DND-41 (cell line): ENCODE measurements at regions not wholly inside any gene's neighbourhood (a gene's known extent, or its start where the extent isn't known, plus 50 kb on each side); places are given as distances from the start of the nearest gene placed in this dataset.
A peak's percentile ranks its signal among the peaks of the same experiment; 100 is the strongest.

ENCODE experiments used
- ATAC-seq: fragments of 200-7000 bp; cut with Tn5 transposase; 3 replicates; pipeline ENCODE4 v1.9.1; 2021; ENCODE audit warnings: low read depth; ENCODE audit not compliant: insufficient read depth
- DNase-seq: peaks from one replicate; pipeline ENCODE4 v3.0.0-alpha.2; 2020
- H2AFZ ChIP-seq: 2 replicates; pipeline ENCODE4 v1.6.0; 2012; ENCODE audit warnings: low read depth, low read length
- H3K27ac ChIP-seq: 2 replicates; pipeline ENCODE4 v1.5.1; 2012; ENCODE audit warnings: low read length, inconsistent platforms
- H3K27me3 ChIP-seq: fragments of 200-600 bp; sonication (generic); 2 replicates; pipeline ENCODE4 v1.6.0; 2012; ENCODE audit warnings: low read length, mild to moderate bottlenecking, inconsistent platforms; ENCODE audit not compliant: insufficient read depth, poor library complexity
- H3K36me3 ChIP-seq: 2 replicates; pipeline ENCODE4 v1.5.1; 2012; ENCODE audit warnings: low read length, inconsistent platforms; ENCODE audit not compliant: insufficient read depth
- H3K4me1 ChIP-seq: 2 replicates; pipeline ENCODE4 v1.5.1; 2012; ENCODE audit warnings: mild to moderate bottlenecking, low read length; ENCODE audit not compliant: insufficient read depth
- H3K4me2 ChIP-seq: 2 replicates; pipeline ENCODE4 v1.6.0; 2012; ENCODE audit warnings: mild to moderate bottlenecking, moderate library complexity, low read length, inconsistent platforms; ENCODE audit not compliant: insufficient read depth
- H3K4me3 ChIP-seq, 2 experiments: fragments of 200-600 bp in 1 of 2; shearing (Covaris generic) in 1 of 2; 2 replicates each; pipeline ENCODE4 v1.5.1; 2012 to 2016; ENCODE audit warnings: inconsistent platforms in 2 of 2, low read length in 2 of 2, mild to moderate bottlenecking in 2 of 2, low read depth in 1 of 2, moderate library complexity in 1 of 2
- H3K79me2 ChIP-seq: 2 replicates; pipeline ENCODE4 v1.6.0; 2012; ENCODE audit warnings: low read length, inconsistent platforms; ENCODE audit not compliant: insufficient read depth
- H3K9ac ChIP-seq: 2 replicates; pipeline ENCODE4 v1.6.0; 2012; ENCODE audit warnings: low read depth, mild to moderate bottlenecking, inconsistent platforms, low read length, moderate library complexity
- H3K9me3 ChIP-seq: 2 replicates; pipeline ENCODE4 v1.5.1; 2012; ENCODE audit warnings: low read length, moderate library complexity, mild to moderate bottlenecking, inconsistent platforms; ENCODE audit not compliant: insufficient read depth, severe bottlenecking
- H4K20me1 ChIP-seq: 2 replicates; pipeline ENCODE4 v1.6.0; 2012; ENCODE audit warnings: low read length; ENCODE audit not compliant: insufficient read depth
- CTCF ChIP-seq: IDR thresholded peaks from 2 replicates; pipeline ENCODE4 v1.5.1; 2012; ENCODE audit warnings: borderline replicate concordance, low read length, moderate library complexity, mild to moderate bottlenecking; ENCODE audit not compliant: poor library complexity, severe bottlenecking; ENCODE audit errors: extremely low read depth
- EZH2 ChIP-seq: IDR thresholded peaks from 3 replicates; pipeline ENCODE4 v1.6.1; 2012; ENCODE audit warnings: borderline replicate concordance, low read depth, mild to moderate bottlenecking, moderate library complexity, low read length, inconsistent platforms; ENCODE audit not compliant: severe bottlenecking

GRCh38 chr10:7475046-7475911 lies 64.4 kb upstream of the SFMBT2 start:
- H3K4me1 ChIP-seq, result peaks cover 77% of the 10 kb centered on the region
- no peak overlapping the region for H3K4me2 ChIP-seq
- ATAC-seq (no peak), DNase-seq (no peak)
- H4K20me1 ChIP-seq, result no peaks in the 10 kb centered on the region
- H3K27me3 ChIP-seq, result no peaks in the 10 kb centered on the region
- no peak for TF ChIP-seq EZH2
- TF ChIP-seq CTCF, result no peak
- no peak overlapping the region for H3K4me3 ChIP-seq
- no peaks in the 10 kb centered on the region for H3K79me2 ChIP-seq
- no peaks in the 10 kb centered on the region for H3K36me3 ChIP-seq
- H2AFZ ChIP-seq, result no peak overlapping the region
- H3K27ac ChIP-seq, result peak overlapping the region; percentile 53
- H3K9ac ChIP-seq, result no peak overlapping the region
- H3K9me3 ChIP-seq, result no peaks in the 10 kb centered on the region

- H3K79me2 ChIP-seq, result no peaks in the 10 kb centered on the region
- H4K20me1 ChIP-seq, result no peaks in the 10 kb centered on the region
- H3K27me3 ChIP-seq, result no peaks in the 10 kb centered on the region
- DNase-seq (peak; percentile 46), ATAC-seq (peak; percentile 31; the same call in 2 of the 3 replicates)
- no peaks in the 10 kb centered on the region for H3K36me3 ChIP-seq
- H3K27ac ChIP-seq, result no peak overlapping the region; the same call in 1 of the 2 replicates
- no peak overlapping the region for H3K4me3 ChIP-seq
- H2AFZ ChIP-seq, result no peak overlapping the region
- no peaks in the 10 kb centered on the region for H3K9me3 ChIP-seq
- peaks cover 77% of the 10 kb centered on the region for H3K4me1 ChIP-seq
- TF ChIP-seq CTCF (no peak), EZH2 (no peak)
- no peak overlapping the region for H3K4me2 ChIP-seq
- no peak overlapping the region for H3K9ac ChIP-seq
Measured at GRCh38 chr10:7474388-7474787, 63.6 kb upstream of the SFMBT2 start.

- DNase-seq, result no peak
- Histone ChIP-seq H3K9me3 (no peaks in the 10 kb centered on the region), H3K79me2 (no peaks in the 10 kb centered on the region), H4K20me1 (no peaks in the 10 kb centered on the region), H3K9ac (no peak overlapping the region), H2AFZ (no peak overlapping the region), H3K4me1 (peaks cover 68% of the 10 kb centered on the region), H3K27me3 (no peaks in the 10 kb centered on the region), H3K36me3 (no peaks in the 10 kb centered on the region), H3K27ac (no peak overlapping the region), H3K4me3 (no peak overlapping the region), H3K4me2 (no peak overlapping the region)
- ATAC-seq, result no peak
- TF ChIP-seq EZH2 (no peak), CTCF (no peak)
Measured at GRCh38 chr10:7473474-7473873, 62.6 kb upstream of the SFMBT2 start.
